HCT116 (cell line): ENCODE measurements at regions not wholly inside any gene's neighbourhood (a gene's known extent, or its start where the extent isn't known, plus 50 kb on each side); places are given as distances from the start of the nearest gene placed in this dataset.

Experiments used
- ATAC-seq: fragments of 200-7000 bp; cut with Tn5 transposase; 2 replicates; pipeline ENCODE4 v1.9.1; 2020; ENCODE audit warnings: mild to moderate bottlenecking, moderate library complexity
- BruUV-seq: library from RNA; stranded (reverse); fragments of 400-500 nt; replicated peaks from 2 replicates; lab custom pipeline; 2021; lab: Mats Ljungman, UMichigan
- CTCF ChIA-PET: fragments of 300-600 bp; sonication (Branson Sonifier 250); formaldehyde crosslinking; loops from one replicate; lab custom pipeline; 2021; ENCODE audit warnings: antibody characterized with exemption; lab: Charles Lee
- POLR2A ChIA-PET: fragments of 300-600, 350-600 bp; sonication (Branson Sonifier 250); formaldehyde crosslinking; loops from one replicate; lab custom pipeline; 2021; ENCODE audit warnings: antibody characterized with exemption; lab: Charles Lee
- RAD21 ChIA-PET, 2 experiments: fragments of 300-600 bp; sonication (Branson Sonifier 250); formaldehyde crosslinking; loops; one replicate each; lab custom pipeline; 2023; ENCODE audit warnings: low total read pairs in 2 of 2; ENCODE audit not compliant: uncharacterized antibody in 2 of 2, unreplicated experiment in 2 of 2, low non-redundant PET in 1 of 2; lab: Charles Lee
- DNase-seq: peaks from one replicate; pipeline ENCODE4 v3.0.0-alpha.2; 2010; ENCODE audit warnings: low read depth, low spot score
- H2AFZ ChIP-seq: fragments of 200-600 bp; shearing (Covaris generic), sonication (generic); 2 replicates; pipeline ENCODE4 v1.6.1; 2017; ENCODE audit warnings: low read depth, mixed run types, mixed read lengths, antibody characterized with exemption, low read length; ENCODE audit not compliant: poor library complexity, severe bottlenecking
- H3K27ac ChIP-seq: 2 replicates; pipeline ENCODE4 v1.5.1; 2012; ENCODE audit warnings: low read depth, low read length
- H3K27me3 ChIP-seq: fragments of 200-600 bp; sonication (generic); 2 replicates; pipeline ENCODE4 v1.6.1; 2016; ENCODE audit warnings: mixed run types, low read length, mixed read lengths; ENCODE audit not compliant: insufficient read depth
- H3K36me3 ChIP-seq, 2 experiments: fragments of 200-500 bp in 1 of 2; fragments of 200-600 bp in 1 of 2; sonication (Bioruptor generic) in 1 of 2; sonication (generic) in 1 of 2; 2 replicates each; pipeline versions ENCODE4 v1.5.1 to v1.6.1; 2014 to 2016; ENCODE audit warnings: low read length in 2 of 2, inconsistent platforms in 1 of 2, mixed read lengths in 1 of 2, mixed run types in 1 of 2; ENCODE audit not compliant: insufficient read depth in 2 of 2, control insufficient read depth in 1 of 2
- H3K4me1 ChIP-seq, 2 experiments: fragments of 200-600 bp in 1 of 2; sonication (generic) in 1 of 2; 2 replicates each; pipeline versions ENCODE4 v1.5.1 to v1.6.1; 2012 to 2017; ENCODE audit warnings: low read length in 2 of 2, inconsistent platforms in 1 of 2, mild to moderate bottlenecking in 1 of 2, mixed read lengths in 1 of 2, mixed run types in 1 of 2, moderate library complexity in 1 of 2; ENCODE audit not compliant: insufficient read depth in 2 of 2, control insufficient read depth in 1 of 2
- H3K4me2 ChIP-seq: fragments of 200-600 bp; sonication (generic); 2 replicates; pipeline ENCODE4 v1.6.1; 2017; ENCODE audit warnings: mixed run types, low read length, mixed read lengths
- H3K4me3 ChIP-seq, 2 experiments: fragments of 200-600 bp in 1 of 2; sonication (generic) in 1 of 2; replicated peaks in 1 of 2; 2 replicates each; pipeline ENCODE4 v1.5.1; 2011 to 2016; ENCODE audit warnings: low read length in 2 of 2, control low read depth in 1 of 2, low read depth in 1 of 2, mild to moderate bottlenecking in 1 of 2, mixed read lengths in 1 of 2, mixed run types in 1 of 2
- H3K79me2 ChIP-seq: fragments of 200-600 bp; sonication (generic); 2 replicates; pipeline ENCODE4 v1.6.1; 2017; ENCODE audit warnings: mild to moderate bottlenecking, mixed run types, low read length, moderate library complexity, mixed read lengths; ENCODE audit not compliant: insufficient read depth
- H3K9ac ChIP-seq: fragments of 200-600 bp; sonication (generic); 2 replicates; pipeline ENCODE4 v1.6.1; 2016; ENCODE audit warnings: low read length, mixed read lengths
- H3K9me2 ChIP-seq: fragments of 200-600 bp; sonication (generic), shearing (Covaris generic); 2 replicates; pipeline ENCODE4 v1.6.1; 2017; ENCODE audit warnings: mixed run types, mild to moderate bottlenecking, moderate library complexity; ENCODE audit not compliant: insufficient read depth
- H3K9me3 ChIP-seq, 2 experiments: fragments of 200-500 bp in 1 of 2; fragments of 200-600 bp in 1 of 2; sonication (Bioruptor generic) in 1 of 2; sonication (generic) in 1 of 2; 2 replicates each; pipeline ENCODE4 v1.6.1; 2014 to 2017; ENCODE audit warnings: low read length in 2 of 2, mixed read lengths in 2 of 2, inconsistent platforms in 1 of 2, low read depth in 1 of 2, mild to moderate bottlenecking in 1 of 2, mixed run types in 1 of 2, moderate library complexity in 1 of 2; ENCODE audit not compliant: control insufficient read depth in 1 of 2, insufficient read depth in 1 of 2
- H4K20me1 ChIP-seq: fragments of 200-600 bp; sonication (generic), shearing (Covaris generic); 2 replicates; pipeline ENCODE4 v1.6.1; 2017; ENCODE audit warnings: mixed run types, mild to moderate bottlenecking, moderate library complexity; ENCODE audit not compliant: insufficient read depth
- EZH2phosphoT487 ChIP-seq: fragments of 200-600 bp; IDR thresholded peaks from 2 replicates; pipeline ENCODE4 v1.6.1; 2018; ENCODE audit warnings: antibody characterized with exemption, borderline replicate concordance
- FOSL1 ChIP-seq: IDR thresholded peaks from 2 replicates; pipeline ENCODE4 v1.6.1; 2012; ENCODE audit warnings: low read depth
- JUND ChIP-seq: IDR thresholded peaks from 2 replicates; pipeline ENCODE4 v1.6.1; 2012
- POLR2AphosphoS5 ChIP-seq: IDR thresholded peaks from 2 replicates; pipeline ENCODE4 v1.6.1; 2011; ENCODE audit warnings: mild to moderate bottlenecking, low read depth, low read length, moderate library complexity
- RAD21 ChIP-seq: IDR thresholded peaks from 2 replicates; pipeline ENCODE4 v1.6.1; 2012; ENCODE audit warnings: low read depth, mild to moderate bottlenecking
- SP1 ChIP-seq: IDR thresholded peaks from 2 replicates; pipeline ENCODE4 v1.6.1; 2012; ENCODE audit warnings: low read depth
- SRF ChIP-seq: IDR thresholded peaks from 2 replicates; pipeline ENCODE4 v1.6.1; 2012; ENCODE audit warnings: low read depth
- intact Hi-C: fragments of 100-400 bp; cut with micrococcal nuclease; formaldehyde crosslinking; loops from 2 replicates; pipeline ENCODE4 v1.10.0; 2022
- TF ChIP-seq, protein P1 (sequence below), 3 experiments: fragments of 200-600 bp in 1 of 3; sonication (generic) in 1 of 3; IDR thresholded peaks in 2 of 3; conservative IDR thresholded peaks in 1 of 3; 2 replicates each; pipeline ENCODE4 v1.5.1; 2012 to 2017; ENCODE audit warnings: low read depth in 2 of 3, low read length in 2 of 3, antibody characterized with exemption in 1 of 3, borderline replicate concordance in 1 of 3, control low read depth in 1 of 3, mild to moderate bottlenecking in 1 of 3, mixed read lengths in 1 of 3, mixed run types in 1 of 3, moderate library complexity in 1 of 3; ENCODE audit not compliant: insufficient read depth in 1 of 3
- TF ChIP-seq, protein P2 (sequence below): IDR thresholded peaks from 2 replicates; pipeline ENCODE4 v1.6.1; 2011; ENCODE audit warnings: mild to moderate bottlenecking, low read length, moderate library complexity; ENCODE audit not compliant: insufficient replicate concordance; ENCODE audit errors: extremely low read depth
- TF ChIP-seq, protein P3 (sequence below): IDR thresholded peaks from 2 replicates; pipeline ENCODE4 v1.6.1; 2012

DNA sequence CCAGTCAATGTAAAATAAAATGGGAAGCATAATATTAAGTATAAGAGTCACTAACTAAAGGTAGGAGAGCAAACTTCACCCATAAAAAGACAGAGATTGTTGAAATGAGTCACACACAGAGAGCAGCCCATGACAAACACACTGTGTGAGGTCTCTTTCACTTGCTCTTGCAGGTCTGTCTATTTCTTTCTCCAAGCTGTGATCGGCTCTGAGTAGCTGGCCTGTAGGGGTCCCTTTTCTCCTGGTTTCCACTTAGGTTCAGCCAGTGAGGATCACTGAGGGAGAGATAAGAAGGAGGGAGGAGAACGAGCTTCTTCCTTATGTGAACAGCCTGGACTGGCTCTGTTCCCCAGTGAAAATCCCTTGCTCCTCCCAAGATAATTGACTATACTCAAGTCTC, 133.7 kb upstream of the HS3ST3A1 start:
- CTCF ChIA-PET: no interaction called here
- H3K36me3 ChIP-seq: no peaks in the 10 kb centered on the region
- no peak; the same call in 1 of the 2 replicates for ATAC-seq

DNA sequence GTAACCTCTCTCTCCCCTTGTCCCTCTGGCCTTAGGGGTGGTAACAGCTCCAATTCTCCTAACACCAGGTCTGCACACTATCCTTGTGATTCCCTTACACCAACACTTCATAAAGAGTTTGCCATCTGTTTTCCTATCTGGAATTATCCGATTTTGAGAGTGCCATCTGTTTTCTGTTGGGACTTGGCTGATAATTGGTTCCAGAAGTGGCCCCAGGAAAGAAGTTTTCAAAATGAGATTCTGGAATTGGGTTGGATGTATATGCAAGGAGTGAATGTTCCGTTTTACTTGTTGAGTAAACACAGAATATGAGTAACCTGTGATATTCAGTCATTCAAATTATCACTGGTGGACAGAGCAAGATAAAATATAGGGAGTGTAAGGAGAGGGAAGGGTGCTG, 134.1 kb upstream of the HS3ST3A1 start:
- Histone ChIP-seq H3K4me1 (no peaks in the 10 kb centered on the region), H2AFZ (no peak overlapping the region), H3K4me3 (no peak overlapping the region), H3K4me2 (no peak overlapping the region), H3K27me3 (no peaks in the 10 kb centered on the region), H3K36me3 (no peaks in the 10 kb centered on the region), H3K9me3 (no peaks in the 10 kb centered on the region), H3K79me2 (no peaks in the 10 kb centered on the region), H3K9ac (no peak overlapping the region), H3K9me2 (no peaks in the 10 kb centered on the region), H4K20me1 (no peaks in the 10 kb centered on the region), H3K27ac (no peak overlapping the region)
- DNase-seq (no peak), ATAC-seq (no peak)
- no TSS peak for BruUV-seq
- intact Hi-C loops: no loop called here
- POLR2A ChIA-PET: no interaction called here
- RAD21 ChIA-PET: no interaction called here
- CTCF ChIA-PET: no interaction called here
- TF ChIP-seq EZH2phosphoT487: no peak
- TF ChIP-seq, protein P1, sequence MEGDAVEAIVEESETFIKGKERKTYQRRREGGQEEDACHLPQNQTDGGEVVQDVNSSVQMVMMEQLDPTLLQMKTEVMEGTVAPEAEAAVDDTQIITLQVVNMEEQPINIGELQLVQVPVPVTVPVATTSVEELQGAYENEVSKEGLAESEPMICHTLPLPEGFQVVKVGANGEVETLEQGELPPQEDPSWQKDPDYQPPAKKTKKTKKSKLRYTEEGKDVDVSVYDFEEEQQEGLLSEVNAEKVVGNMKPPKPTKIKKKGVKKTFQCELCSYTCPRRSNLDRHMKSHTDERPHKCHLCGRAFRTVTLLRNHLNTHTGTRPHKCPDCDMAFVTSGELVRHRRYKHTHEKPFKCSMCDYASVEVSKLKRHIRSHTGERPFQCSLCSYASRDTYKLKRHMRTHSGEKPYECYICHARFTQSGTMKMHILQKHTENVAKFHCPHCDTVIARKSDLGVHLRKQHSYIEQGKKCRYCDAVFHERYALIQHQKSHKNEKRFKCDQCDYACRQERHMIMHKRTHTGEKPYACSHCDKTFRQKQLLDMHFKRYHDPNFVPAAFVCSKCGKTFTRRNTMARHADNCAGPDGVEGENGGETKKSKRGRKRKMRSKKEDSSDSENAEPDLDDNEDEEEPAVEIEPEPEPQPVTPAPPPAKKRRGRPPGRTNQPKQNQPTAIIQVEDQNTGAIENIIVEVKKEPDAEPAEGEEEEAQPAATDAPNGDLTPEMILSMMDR (IDR thresholded peaks at IDR 0.05 in 2 of 3, conservative IDR thresholded peaks at IDR 0.05 in 1 of 3; ENCODE audit: borderline replicate concordance in 1 of 3, insufficient read depth in 1 of 3, low read depth in 2 of 3, low read length in 2 of 3): no peak
- TF ChIP-seq, protein P2, sequence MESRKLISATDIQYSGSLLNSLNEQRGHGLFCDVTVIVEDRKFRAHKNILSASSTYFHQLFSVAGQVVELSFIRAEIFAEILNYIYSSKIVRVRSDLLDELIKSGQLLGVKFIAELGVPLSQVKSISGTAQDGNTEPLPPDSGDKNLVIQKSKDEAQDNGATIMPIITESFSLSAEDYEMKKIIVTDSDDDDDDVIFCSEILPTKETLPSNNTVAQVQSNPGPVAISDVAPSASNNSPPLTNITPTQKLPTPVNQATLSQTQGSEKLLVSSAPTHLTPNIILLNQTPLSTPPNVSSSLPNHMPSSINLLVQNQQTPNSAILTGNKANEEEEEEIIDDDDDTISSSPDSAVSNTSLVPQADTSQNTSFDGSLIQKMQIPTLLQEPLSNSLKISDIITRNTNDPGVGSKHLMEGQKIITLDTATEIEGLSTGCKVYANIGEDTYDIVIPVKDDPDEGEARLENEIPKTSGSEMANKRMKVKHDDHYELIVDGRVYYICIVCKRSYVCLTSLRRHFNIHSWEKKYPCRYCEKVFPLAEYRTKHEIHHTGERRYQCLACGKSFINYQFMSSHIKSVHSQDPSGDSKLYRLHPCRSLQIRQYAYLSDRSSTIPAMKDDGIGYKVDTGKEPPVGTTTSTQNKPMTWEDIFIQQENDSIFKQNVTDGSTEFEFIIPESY: no peak
- no peak for TF ChIP-seq RAD21
- no peak for TF ChIP-seq JUND
- TF ChIP-seq SP1: no peak
- TF ChIP-seq SRF: no peak
- no peak for TF ChIP-seq POLR2AphosphoS5
- TF ChIP-seq, protein P3, sequence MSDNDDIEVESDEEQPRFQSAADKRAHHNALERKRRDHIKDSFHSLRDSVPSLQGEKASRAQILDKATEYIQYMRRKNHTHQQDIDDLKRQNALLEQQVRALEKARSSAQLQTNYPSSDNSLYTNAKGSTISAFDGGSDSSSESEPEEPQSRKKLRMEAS: no peak

More for the DNA sequence above, 133.7 kb upstream of the HS3ST3A1 start:
- H3K9me3 ChIP-seq: no peaks in the 10 kb centered on the region
- no peak for DNase-seq
- H3K4me3 ChIP-seq: no peak overlapping the region
- no peak overlapping the region for H3K27ac ChIP-seq
- BruUV-seq: no TSS peak
- no peak overlapping the region for H3K4me2 ChIP-seq
- H3K9me2 ChIP-seq: no peaks in the 10 kb centered on the region
- H2AFZ ChIP-seq: no peak overlapping the region
- no peaks in the 10 kb centered on the region for H4K20me1 ChIP-seq
- intact Hi-C loops: no loop called here
- ChIA-PET POLR2A (no interaction called here), RAD21 (no interaction called here)
- H3K4me1 ChIP-seq: no peaks in the 10 kb centered on the region
- no peaks in the 10 kb centered on the region for H3K27me3 ChIP-seq
- TF ChIP-seq FOSL1: no peak
- TF ChIP-seq, protein P1 (IDR thresholded peaks at IDR 0.05 in 2 of 3, conservative IDR thresholded peaks at IDR 0.05 in 1 of 3; ENCODE audit: borderline replicate concordance in 1 of 3, insufficient read depth in 1 of 3, low read depth in 2 of 3, low read length in 2 of 3): 0 out of 6 replicates have a peak, but pooled peaks of 1 of the 3 experiments have one; percentile 21
- H3K9ac ChIP-seq: no peak overlapping the region
- H3K79me2 ChIP-seq: no peaks in the 10 kb centered on the region
